ENCODE measurements at regions not wholly inside any gene's neighbourhood (a gene's known extent, or its start where the extent isn't known, plus 50 kb on each side); places are given as distances from the start of the nearest gene placed in this dataset.

DNA sequence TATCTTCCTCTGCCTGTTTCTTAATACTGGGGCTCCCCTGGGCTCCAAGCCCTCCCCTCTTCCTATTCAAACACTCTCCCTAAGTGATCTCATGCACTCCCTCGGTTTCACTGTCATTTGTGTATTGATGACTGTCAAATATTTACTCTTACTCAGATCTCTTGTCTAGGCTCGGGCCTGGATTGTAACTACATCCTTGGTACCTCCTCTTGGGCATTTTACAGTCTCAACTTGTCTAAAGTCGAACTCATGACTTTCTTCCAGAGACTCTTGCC is 189.4 kb upstream of the PRDM1 start:
- TF ChIP-seq, protein P1, sequence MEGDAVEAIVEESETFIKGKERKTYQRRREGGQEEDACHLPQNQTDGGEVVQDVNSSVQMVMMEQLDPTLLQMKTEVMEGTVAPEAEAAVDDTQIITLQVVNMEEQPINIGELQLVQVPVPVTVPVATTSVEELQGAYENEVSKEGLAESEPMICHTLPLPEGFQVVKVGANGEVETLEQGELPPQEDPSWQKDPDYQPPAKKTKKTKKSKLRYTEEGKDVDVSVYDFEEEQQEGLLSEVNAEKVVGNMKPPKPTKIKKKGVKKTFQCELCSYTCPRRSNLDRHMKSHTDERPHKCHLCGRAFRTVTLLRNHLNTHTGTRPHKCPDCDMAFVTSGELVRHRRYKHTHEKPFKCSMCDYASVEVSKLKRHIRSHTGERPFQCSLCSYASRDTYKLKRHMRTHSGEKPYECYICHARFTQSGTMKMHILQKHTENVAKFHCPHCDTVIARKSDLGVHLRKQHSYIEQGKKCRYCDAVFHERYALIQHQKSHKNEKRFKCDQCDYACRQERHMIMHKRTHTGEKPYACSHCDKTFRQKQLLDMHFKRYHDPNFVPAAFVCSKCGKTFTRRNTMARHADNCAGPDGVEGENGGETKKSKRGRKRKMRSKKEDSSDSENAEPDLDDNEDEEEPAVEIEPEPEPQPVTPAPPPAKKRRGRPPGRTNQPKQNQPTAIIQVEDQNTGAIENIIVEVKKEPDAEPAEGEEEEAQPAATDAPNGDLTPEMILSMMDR (IDR thresholded peaks at IDR 0.05; ENCODE audit: insufficient read depth, low read length, poor library complexity, severe bottlenecking), result no peak
- no peak for TF ChIP-seq EZH2phosphoT487 (conservative IDR thresholded peaks at IDR 0.05; ENCODE audit: low read length)
